Body of pancreas (tissue), 4 donors: ENCODE measurements at regions not wholly inside any gene's neighbourhood (a gene's known extent, or its start where the extent isn't known, plus 50 kb on each side); places are given as distances from the start of the nearest gene placed in this dataset.

Experiments
- CTCF ChIP-seq, 7 experiments: fragments of 450-650 bp in 4 of 7; fragments of 200-600 bp in 3 of 7; sonication (generic) in 3 of 7; IDR thresholded peaks; one replicate each; pipeline ENCODE4 v1.5.1; 2016 to 2019; ENCODE audit warnings: antibody characterized with exemption in 7 of 7
- POLR2A ChIP-seq, 3 donors: fragments of 450-650 bp; IDR thresholded peaks; one replicate each; pipeline ENCODE4 v1.6.1; 2016; ENCODE audit warnings: antibody characterized with exemption in 3 of 3, mild to moderate bottlenecking in 2 of 3

- no peak for TF ChIP-seq POLR2A (IDR thresholded peaks at IDR 0.05)
- TF ChIP-seq CTCF (IDR thresholded peaks at IDR 0.05): no peak
These were observed 1258.7 kb upstream of the GJE1 start for GRCh38 chr6:140874066-140874465.
